Fibroblast of pulmonary artery (primary cell): ENCODE measurements at regions not wholly inside any gene's neighbourhood (a gene's known extent, or its start where the extent isn't known, plus 50 kb on each side); places are given as distances from the start of the nearest gene placed in this dataset.
A peak's percentile ranks its signal among the peaks of the same experiment; 100 is the strongest.

ENCODE experiments used
- DNase-seq: peaks from one replicate; pipeline ENCODE4 v3.0.0-alpha.2; 2010; ENCODE audit warnings: low read depth
- H3K4me3 ChIP-seq: replicated peaks from 2 replicates; pipeline ENCODE4 v1.5.1; 2011; ENCODE audit warnings: low read depth, mild to moderate bottlenecking, control low read depth, low read length, moderate library complexity
- TF ChIP-seq, protein P1 (sequence below): IDR thresholded peaks from 2 replicates; pipeline ENCODE4 v1.5.1; 2011; ENCODE audit warnings: mild to moderate bottlenecking, control low read depth, low read length, inconsistent platforms; ENCODE audit errors: missing control alignments

- no peak for DNase-seq
- TF ChIP-seq, protein P1, sequence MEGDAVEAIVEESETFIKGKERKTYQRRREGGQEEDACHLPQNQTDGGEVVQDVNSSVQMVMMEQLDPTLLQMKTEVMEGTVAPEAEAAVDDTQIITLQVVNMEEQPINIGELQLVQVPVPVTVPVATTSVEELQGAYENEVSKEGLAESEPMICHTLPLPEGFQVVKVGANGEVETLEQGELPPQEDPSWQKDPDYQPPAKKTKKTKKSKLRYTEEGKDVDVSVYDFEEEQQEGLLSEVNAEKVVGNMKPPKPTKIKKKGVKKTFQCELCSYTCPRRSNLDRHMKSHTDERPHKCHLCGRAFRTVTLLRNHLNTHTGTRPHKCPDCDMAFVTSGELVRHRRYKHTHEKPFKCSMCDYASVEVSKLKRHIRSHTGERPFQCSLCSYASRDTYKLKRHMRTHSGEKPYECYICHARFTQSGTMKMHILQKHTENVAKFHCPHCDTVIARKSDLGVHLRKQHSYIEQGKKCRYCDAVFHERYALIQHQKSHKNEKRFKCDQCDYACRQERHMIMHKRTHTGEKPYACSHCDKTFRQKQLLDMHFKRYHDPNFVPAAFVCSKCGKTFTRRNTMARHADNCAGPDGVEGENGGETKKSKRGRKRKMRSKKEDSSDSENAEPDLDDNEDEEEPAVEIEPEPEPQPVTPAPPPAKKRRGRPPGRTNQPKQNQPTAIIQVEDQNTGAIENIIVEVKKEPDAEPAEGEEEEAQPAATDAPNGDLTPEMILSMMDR = no peak
- no peak overlapping the region for H3K4me3 ChIP-seq
Measured at GRCh38 chr6:30806581-30807183, 62.3 kb upstream of the IER3 start.

- TF ChIP-seq, protein P1 = no peak
- no peak for DNase-seq
- no peak overlapping the region for H3K4me3 ChIP-seq
Measured at GRCh38 chr6:30804333-30804732, 60.0 kb upstream of the IER3 start.

DNA sequence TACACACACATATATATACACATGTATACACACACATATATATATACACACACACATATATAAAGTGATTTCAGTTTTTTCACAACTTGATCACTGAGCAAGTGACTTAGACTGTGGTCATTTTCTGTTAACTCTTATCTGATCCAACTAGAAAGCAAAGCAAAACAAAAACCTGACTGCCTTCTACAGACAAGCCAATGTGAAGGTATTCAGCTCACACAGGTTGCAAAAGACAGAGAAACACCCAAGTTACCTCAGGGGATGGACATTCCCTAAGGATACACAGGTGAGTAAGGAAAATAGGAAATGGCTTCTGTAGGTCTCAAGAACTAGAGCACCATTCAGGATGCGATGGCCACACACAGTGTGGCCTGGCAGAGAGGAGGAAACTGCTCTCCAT, 58.4 kb upstream of the IER3 start:
- TF ChIP-seq, protein P1 = no peak
- DNase-seq = no peak
- no peak overlapping the region for H3K4me3 ChIP-seq

DNA sequence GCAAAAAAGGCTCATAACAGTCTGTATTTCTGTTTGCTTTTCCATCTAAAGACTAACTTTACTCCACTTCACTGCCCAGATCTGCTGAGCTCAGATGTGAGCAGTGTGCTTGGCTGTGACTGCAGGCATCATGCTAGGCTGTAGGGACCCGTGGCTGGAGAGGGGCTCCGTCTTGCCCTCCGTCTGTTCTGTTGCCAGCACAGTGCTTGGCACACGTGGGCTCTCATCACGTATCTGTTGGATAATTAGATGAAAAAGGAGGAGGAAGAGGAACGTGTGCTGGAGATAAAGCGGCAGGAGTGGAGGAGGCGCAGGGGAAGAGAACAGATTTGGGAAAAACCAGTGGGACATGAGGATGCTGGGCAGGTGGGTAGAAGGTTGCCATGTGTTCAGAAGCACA, 57.6 kb upstream of the IER3 start:
- H3K4me3 ChIP-seq = no peak overlapping the region
- TF ChIP-seq, protein P1 = no peak
- DNase-seq = no peak

DNA sequence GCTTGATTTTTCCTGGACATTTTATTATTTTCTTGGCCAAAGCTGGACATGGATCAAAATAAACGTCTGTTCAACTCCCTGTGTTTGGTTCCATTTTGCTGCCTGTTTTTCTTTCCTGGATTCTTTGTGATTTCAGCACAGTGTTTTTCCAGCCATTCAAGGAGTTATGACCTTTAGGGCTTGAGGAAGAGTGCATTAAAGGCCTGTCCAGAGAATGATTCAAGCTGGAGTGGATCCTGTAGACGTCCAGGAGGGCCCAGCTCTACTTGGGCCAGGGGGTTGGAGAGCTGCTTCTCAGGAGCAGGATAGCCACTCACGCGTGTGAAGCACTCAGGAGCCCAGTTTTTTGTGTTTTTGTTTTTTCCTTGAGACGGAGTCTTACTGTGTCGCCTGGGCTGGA, 56.5 kb upstream of the IER3 start:
- TF ChIP-seq, protein P1 = no peak

DNA sequence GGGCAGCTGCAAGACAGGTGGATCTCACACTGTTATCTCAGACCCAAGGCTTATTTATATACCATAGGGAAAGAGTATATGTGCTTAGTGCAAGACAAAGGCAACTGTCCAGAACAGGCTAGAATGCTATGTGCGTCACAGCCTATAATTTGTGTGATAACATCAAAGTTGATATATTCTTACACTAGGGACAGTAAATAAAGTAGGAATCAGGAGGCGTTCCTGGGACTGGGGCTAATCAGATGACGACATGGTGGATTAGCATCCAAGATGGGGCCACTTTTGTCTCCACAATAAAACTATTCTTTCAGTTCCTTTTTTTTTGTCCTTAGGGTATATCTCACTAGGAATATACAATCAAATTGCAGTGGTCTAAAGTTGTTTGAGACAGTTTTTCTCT, 54.9 kb upstream of the IER3 start:
- TF ChIP-seq, protein P1 = no peak
- no peak overlapping the region for H3K4me3 ChIP-seq
- DNase-seq = no peak

More for the DNA sequence above, 56.5 kb upstream of the IER3 start:
- H3K4me3 ChIP-seq = no peak overlapping the region
- peak; percentile 34 for DNase-seq

- TF ChIP-seq, protein P1 = no peak
- DNase-seq = no peak
- no peak overlapping the region for H3K4me3 ChIP-seq
Measured at GRCh38 chr6:30798494-30798893, 54.1 kb upstream of the IER3 start.
